HG03457 (cell line): ENCODE measurements at regions not wholly inside any gene's neighbourhood (a gene's known extent, or its start where the extent isn't known, plus 50 kb on each side); places are given as distances from the start of the nearest gene placed in this dataset.

Experiments
- ATAC-seq: cut with Tn5 transposase; IDR thresholded peaks from one replicate; pipeline ENCODE4 v1.9.1; 2021; ENCODE audit warnings: moderate number of reproducible peaks; ENCODE audit not compliant: unreplicated experiment

DNA sequence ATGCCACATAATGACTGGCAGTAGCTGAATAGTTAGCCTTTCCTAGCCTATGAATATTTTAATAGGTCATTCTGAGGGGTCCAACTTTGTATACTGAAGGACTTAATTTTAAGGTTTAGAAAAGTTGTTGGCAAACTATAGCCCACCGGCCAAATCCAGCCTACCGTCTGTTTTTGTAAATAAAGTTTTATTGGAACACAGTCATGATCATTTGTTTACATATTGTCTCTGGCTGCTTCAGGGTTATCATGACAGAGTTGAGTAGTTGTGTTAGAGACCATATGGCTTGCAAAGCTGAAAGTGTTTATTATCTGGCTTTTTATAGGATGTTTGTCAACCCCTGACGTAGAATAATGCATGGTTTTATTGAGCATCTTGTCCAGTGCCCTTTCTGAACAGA is 73.4 kb downstream of the NTMT2 start:
- no peak for ATAC-seq

DNA sequence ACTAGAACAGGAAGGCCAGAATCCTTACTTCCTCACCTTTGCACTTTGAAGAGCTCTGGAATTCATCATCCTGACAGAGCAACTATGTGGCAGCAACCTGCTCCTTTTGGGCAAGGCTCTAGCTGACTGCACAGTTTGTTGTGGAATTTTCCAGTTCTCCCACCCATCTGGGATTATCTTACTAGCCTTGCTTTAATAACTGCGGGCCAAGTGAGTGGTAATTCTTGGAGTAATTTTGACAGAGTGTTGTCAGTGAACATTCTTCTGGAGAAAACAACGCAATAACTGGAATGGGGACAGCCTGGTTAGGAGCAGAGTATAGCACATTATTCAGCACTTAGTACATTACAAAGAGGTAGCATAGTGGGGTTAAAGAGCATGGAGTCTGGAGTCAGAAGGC is 75.3 kb downstream of the NTMT2 start:
- no peak for ATAC-seq

DNA sequence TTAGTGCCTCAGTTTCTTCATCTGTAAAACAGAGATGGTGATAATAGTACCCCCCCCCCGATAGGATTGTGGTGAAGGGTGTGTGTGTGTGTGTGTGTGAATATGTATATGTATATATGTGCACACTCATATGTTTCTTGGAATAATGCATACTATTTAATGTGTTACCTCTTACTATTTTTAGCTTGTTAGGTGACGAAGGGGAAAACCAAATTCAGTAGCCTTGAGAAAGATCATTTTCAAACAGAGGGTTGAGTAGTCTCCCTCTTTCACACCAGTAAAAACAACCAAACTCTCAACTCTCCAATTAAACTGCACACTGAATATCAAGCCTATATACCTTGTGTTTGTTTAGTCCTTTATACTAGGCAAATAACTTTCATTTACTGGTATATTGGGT is 75.7 kb downstream of the NTMT2 start:
- ATAC-seq, result no peak

DNA sequence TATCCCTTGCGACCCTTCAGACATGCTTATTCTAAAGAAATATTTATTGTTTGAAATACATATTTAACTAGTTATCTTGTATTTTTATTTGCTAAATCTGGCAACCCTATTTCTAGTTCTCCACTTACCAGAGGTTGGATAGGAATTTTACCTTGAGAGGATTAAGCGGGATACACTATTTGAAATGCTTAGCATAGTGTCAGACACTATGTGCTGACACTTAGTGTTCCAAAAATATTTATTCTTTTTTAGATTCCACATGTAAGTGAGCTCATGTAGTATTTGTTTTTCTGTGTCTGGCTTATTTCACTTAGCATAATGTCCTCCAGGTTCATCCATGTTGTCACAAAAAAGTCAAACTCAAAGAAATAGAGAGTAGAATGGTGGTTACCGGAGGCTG is 78.7 kb downstream of the NTMT2 start:
- no peak for ATAC-seq

DNA sequence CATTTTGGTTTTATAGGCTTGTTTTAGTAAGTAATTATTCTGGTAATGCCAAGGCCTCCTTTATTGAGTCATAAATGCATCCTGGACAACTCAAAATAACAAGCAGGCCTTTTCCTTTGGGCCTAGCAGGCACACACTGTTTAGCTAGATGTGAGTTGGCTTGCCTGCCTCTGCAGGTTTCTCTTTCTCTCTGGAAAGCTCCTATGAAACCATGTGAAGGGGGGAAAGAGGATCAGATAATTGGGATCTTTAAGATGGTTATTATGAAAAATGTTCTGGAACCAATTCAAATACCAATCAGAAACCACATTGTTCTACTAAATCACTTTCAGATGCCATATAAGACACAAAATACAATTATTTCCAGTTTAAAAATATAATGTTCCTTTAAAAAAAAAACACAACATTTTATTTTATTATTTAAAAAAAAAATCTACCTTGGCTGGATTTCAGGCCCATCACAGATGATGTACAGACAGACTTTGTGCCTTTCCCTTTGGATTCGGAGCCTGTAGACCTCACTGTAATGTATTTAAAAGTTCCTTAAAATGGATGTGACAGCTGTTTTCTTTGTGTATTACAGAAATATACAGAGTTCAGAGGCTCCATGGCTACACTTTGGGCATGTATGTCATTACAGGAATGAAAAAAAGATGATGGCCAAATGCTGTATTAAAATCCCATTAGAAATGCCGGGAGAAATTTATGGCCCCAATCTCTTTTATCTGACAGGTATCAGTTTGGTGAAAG is 80.2 kb downstream of the NTMT2 start:
- no peak for ATAC-seq

DNA sequence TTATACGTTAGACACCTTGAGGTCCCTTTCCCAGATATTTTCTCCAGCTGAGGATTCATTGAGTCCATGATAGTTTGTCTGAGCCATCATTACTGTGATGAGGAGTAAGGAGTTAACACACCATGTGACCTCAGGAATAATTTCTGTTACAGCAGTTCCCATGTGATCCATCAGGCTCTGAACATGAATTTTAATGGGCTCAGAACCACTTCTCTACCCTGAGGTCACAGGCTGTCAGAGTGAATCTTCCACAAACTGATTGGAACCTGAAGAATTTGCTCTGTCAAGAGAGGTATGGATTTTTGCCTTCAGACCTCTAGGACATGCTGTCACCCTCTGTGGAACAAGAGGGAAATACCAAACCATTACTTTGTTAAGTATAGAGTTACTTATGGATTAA is 81.0 kb downstream of the NTMT2 start:
- no peak for ATAC-seq

DNA sequence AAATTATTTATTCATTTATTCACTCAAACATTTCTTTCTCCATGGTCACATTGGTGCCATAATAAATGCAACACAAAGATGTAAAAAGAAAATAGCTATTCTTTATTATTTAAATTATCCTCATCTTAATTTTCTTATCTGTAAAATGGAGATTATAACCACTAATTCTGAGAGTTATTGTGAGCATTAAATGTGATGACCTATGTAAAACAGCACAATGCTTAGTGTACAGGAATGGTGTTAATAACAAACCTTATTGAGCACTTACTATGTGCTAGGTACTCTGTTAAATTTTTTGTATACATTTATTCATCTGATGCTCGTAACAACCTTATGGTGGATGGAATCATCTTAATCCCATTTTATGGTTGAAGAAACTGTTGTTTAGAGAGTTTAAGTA is 84.6 kb downstream of the NTMT2 start:
- no peak for ATAC-seq

DNA sequence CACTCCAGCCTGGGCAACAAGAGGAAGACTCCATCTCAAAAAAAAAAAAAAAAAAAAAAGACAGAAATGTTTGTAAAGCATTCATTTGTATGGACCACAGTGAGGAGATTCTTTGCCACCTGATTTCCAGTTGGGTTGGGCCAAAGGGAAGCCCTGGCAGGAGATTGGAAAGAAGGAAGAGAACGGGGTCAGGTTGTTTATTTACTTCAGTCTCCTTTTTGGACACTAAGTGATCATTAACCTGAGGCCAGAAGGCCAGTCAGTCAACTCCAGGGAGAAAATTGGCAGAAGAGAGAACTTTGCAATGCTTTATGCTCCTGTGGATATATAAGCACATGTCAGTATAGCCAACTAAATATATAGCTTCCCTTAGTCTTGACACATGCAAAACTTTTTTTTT is 85.9 kb downstream of the NTMT2 start:
- no peak for ATAC-seq

DNA sequence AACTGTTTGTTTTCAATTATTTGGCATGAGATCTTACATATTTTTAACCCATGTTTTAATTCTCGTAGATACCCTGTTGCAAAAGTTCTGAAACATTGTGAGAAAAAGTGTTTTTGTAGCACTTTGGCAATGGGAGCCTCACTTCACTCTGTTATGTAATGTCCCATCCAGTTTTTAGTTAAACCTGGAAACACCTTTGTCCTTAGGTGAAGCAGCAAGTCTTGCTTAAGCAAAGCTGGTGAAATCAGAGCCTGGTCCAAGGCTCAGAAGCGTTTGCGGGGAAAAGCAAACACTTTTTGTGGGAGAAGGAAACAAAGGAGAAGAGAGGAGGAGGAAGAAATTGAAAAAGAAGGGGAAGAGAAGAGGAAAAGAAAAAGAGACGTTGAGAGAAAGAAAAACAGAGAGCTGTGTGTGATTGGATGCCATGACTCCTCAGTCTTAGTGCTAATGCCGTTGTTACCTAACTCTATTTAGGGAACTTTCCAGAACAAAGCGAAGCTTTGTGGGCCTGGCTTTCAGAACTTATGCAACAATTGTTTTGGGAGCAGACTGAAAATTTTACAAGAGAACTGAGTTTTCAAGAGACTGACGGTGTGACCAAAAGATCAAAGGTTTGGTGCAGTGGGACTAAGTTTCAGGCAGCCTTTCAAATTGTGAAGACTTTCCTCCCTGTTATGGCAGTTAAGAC is 93.1 kb downstream of the NTMT2 start:
- no peak for ATAC-seq

DNA sequence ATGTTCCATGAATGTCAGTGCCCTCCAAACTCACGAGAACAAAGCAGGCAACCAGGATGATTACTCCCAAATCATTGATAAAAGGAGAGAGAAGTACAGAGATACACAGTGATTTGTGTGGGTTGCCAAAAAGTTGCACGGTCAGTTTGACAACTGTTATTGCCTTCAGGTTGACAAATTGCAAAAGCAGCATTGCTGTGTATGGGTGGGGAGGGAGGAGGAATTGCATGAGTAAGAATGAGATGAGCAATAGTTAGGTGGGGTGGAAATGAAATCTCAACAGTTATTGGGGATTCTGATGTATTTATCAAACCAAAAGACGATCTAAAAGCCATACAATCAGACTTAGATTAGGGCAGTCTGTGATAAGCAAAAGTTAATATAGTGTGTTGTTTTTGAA is 93.7 kb downstream of the NTMT2 start:
- ATAC-seq, result no peak

DNA sequence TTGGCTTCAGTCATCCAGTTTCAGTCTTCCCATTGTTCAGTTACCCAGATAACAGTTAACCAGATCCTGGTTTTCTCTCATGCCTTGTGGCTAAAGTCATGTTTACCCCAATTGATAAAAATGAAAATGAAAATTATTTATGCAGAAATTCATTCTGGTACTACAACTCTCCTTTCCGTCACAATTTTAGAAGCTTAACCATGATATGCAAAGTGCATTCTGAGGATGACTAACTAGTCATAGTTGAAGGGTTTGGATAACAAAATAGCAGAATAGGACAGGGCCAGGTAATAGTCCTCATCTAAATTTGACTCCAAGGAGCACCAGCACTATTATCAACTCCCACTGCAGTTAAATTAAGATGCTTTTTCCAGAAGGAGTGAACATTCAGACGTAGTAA is 94.7 kb downstream of the NTMT2 start:
- peak; percentile 98 for ATAC-seq

DNA sequence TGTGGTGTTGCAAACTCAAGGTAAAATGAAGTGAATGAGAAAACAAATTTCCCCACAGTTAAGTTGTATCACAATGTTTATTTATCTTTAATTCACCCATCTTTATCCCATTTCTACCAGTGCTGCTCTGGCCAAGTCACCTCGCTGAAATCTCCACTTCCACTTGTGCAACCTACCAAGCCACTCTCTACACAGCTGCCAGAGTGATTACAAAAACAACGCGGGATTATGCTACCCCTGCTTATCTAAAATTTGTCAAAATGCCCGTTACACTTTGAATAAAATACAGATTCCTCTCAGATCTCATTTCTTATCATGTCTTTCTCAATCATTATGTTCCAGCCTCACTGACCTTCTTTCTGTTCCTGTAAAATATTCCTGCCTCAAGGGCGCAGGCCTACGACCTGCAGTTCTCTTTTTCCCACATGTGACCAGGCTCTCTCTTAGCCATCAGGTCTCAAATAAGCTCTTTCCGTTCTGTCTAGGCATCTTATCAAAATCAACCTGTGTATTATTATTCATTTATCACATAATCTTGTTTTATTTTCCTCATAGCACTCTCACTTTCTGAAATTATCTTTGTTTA is 95.6 kb downstream of the NTMT2 start:
- no peak for ATAC-seq

DNA sequence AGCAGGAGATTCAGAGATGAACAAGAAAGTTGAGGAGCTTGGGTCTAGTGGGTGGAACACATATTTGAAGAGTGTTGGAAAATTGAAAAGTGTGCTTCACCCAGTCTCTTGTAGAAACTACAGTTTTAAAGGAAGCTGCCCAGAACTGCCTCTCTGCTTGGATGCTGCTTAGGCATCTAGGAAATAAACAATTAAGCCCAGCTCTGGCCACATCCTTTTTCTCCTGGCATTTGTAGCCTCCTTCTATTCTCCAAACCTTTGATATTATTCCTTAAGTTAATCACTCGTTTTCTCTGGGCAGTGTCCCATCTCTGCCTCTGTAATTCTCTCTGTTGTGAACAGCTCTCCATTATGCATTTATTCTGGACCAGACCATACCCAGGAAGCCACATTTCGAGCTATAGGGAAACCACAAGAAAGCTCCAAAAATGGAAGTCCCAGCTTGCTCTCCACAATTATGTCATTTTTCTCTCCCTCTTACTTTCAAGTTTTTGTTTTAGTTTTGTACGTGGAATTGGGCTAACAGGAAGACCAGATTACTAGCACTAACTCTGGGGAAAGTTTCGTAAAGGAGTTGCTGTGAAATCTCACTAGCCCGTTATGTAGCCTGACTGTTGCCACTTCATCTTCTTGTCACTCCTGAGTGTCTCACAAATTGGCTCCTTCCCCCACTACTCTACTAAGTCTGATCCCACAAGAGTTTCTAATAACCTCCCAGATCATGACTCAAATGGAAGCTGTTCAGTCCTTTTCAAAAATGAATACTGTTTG is 102.2 kb downstream of the NTMT2 start:
- ATAC-seq, result peak; percentile 54

DNA sequence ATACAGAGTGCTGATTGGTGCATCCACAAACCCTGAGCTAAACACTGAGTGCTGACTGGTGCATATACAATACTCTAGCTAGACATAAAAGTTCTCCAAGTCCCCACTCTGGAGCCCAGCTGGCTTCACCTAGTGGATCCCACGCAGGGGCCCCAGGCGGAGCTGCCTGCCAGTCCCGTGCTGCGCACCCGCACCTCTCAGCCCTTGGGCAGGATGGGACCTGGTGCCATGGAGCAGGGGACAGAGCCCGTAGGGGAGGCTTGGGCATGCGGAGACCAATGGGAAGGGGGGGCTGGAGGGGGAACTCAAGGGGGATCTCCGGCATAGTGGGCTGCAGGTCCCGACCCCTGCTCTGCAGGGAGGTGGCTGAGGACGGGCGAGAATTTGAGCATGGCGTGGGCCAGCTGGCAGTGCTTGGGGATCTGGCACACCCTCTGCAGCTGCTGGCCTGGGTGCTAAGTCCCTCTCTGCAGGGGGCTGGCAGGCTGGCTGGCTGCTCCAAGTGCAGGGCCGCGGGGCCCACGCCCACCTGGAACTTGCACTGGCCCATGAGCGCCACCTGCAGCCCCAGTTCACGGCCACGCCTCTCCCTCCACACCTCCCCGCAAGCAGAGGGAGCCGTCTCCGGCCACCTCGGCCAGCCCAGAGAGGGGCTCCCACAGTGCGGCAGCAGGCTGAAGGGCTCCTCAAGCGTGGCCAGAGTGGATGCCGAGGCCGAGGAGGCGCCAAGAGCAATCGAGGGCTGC is 104.9 kb downstream of the NTMT2 start:
- ATAC-seq, result no peak

DNA sequence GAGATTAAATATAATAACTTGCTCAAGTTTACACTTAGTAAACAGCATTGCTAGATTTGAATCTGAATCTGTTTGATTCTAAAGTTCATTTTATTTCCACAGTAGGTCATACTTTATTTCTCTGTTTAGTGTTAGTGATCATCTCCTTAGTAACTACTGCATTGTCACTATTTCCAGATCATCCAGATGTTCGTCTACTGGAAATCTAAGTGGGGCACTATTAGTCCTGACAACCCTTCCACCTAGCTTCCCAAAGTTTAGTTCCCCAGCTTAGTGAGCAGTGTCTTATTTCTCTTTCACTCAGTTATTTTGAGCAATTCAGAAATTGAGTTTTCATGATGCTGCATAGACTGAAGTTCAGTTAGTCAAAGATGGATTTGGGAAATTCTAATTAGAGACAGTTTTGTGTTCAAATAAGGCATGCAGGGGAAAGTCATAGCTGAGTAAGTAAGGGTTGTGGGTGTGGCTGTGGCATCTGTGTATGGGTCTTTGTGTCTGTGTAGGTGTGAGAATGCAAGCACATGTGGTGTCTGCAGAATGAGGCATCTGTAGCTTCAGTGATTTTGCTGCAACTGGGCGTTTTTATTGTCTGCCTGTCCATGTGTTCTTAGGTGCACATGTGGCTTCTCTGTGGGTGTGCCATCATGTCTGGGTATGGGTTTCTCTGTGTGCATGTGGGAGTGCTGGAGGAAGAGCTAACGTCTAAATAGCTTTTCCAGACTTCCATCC is 107.3 kb downstream of the NTMT2 start:
- ATAC-seq, result no peak

DNA sequence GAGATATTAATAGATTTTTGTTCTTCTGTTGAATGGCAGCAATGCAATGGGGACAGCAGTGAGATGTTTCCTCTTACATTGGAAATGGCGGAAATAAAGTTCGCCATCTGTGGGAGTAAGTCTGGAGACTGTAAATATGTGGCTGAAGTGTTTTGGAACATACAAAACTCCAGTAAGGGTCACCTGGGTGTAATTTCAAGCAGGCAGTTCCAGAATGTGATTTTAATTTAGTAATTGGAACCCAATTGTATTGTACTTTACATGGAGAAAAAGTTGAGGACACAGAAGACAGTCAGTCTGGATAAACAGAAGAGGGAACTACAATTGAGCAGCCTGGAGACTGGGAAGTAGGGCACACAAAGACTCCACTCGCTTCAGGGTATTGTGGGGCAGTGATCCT is 108.6 kb downstream of the NTMT2 start:
- no peak for ATAC-seq

DNA sequence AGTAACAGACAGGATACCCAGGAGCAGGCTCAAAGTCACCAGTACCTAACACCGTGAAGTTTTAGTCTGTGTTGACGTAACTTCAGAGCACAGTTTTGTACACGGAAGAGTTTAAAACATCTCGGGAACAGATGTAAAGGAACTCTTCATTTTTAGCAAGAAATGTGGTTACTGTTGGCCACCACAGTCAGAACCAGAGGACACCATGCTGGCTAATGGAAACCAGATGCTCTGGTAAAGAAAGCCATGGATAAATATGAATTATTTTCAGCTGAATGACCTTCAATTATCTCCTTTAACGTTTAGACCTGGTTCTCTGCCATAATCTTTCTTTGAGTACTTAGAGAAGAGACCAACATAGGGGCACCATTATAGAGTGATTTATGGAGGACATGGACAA is 115.9 kb downstream of the NTMT2 start:
- no peak for ATAC-seq

DNA sequence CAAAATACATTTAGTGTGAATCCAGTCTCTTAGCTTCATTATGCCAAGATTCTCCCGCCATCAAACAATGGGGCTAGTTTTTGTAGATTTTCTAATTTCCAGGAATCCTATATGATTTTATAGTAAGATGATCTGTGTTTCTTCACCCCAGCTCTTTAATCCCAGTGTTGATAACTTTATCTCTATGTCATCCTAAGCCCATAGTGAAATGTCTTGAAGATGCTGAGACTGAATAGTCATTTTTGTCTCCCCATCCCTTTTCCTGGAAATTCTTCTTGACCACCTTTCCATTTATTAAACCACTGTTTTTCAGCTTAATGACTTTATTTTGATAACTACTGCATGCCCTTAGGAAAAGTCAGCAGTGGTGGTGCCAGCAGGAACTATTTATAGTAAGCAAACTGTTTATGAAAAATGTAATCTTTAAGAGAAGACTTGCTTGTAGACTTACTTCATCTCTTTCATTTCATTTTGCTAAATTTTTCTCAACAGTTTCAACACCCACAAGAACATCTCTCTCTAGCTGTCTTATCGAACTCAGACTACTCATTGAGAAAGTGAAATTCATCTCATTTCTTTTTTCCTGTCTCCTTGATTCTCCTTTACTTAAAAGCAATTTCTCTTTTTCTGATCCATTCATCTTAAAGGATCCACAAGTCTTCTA is 116.6 kb downstream of the NTMT2 start:
- ATAC-seq, result no peak

DNA sequence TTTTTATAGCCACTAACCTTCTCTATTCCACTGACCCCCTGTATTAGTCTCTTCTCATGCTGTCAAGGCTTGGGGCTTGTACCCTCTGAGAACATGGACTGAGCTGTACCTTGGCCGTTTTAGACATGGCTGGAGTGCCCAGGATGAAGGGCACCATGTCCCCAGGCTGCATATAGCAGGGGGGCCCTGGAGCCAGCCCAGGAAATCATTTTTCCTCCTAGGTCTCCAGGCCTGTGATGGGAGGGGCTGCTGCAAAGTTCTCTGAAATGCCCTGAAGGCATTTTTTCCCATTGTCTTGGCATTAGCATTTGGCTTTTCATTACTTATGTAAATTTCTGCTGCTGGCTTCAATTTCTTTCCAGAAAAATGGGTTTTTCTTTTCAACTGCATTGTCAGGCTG is 119.5 kb downstream of the NTMT2 start:
- ATAC-seq, result no peak

DNA sequence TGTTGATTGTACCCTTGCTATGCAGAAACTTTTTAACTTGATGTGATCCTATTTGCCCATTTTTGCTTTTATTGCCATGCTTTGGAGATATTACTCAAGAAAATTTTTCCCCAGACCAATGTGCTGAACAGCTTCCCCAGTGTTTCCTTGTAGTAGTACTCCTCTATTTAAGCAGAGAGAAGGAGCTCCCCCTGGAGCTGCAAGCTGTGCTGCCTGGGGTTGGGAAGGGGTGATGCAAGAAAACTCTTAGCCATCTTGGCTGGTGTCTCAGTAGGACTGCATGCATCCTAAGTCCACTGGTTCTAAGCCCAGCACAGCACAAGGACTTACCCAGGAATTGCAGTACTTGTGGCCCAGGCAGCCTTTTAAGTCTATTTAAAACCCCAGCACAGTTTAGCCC is 121.6 kb downstream of the NTMT2 start:
- no peak for ATAC-seq
